Panc1 (cell line): ENCODE measurements at regions not wholly inside any gene's neighbourhood (a gene's known extent, or its start where the extent isn't known, plus 50 kb on each side); places are given as distances from the start of the nearest gene placed in this dataset.

Experiments used
- CTCF ChIP-seq: fragments of 450-650 bp; IDR thresholded peaks from 2 replicates; pipeline ENCODE4 v1.5.1; 2017; ENCODE audit warnings: mild to moderate bottlenecking
- POLR2AphosphoS5 ChIP-seq: IDR thresholded peaks from 2 replicates; pipeline ENCODE4 v1.6.1; 2012; ENCODE audit warnings: mild to moderate bottlenecking, low read depth, low read length, moderate library complexity
- REST ChIP-seq, 2 experiments: IDR thresholded peaks; 2 replicates each; pipeline ENCODE4 v1.6.1; 2011 to 2012; ENCODE audit warnings: low read depth in 2 of 2, control low read depth in 1 of 2, low read length in 1 of 2, mild to moderate bottlenecking in 1 of 2, moderate library complexity in 1 of 2; ENCODE audit not compliant: insufficient read depth in 1 of 2
- SIN3A ChIP-seq: IDR thresholded peaks from 2 replicates; pipeline ENCODE4 v1.6.1; 2012; ENCODE audit warnings: low read depth, mild to moderate bottlenecking, low read length, moderate library complexity, borderline replicate concordance; ENCODE audit not compliant: insufficient read depth
- TCF7L2 ChIP-seq: IDR thresholded peaks from 2 replicates; pipeline ENCODE4 v1.6.1; 2011; ENCODE audit warnings: mild to moderate bottlenecking, low read depth, low read length, inconsistent platforms

- TF ChIP-seq SIN3A (no peak), POLR2AphosphoS5 (no peak), CTCF (no peak), TCF7L2 (no peak), REST (IDR thresholded peaks at IDR 0.05; ENCODE audit: insufficient read depth in 1 of 2, low read depth in 2 of 2, low read length in 1 of 2) (no peak)
Observed at GRCh38 chr21:15964236-15964855, 234.6 kb downstream of the USP25 start.
